NCI-H526 (cell line): ENCODE measurements at regions not wholly inside any gene's neighbourhood (a gene's known extent, or its start where the extent isn't known, plus 50 kb on each side); places are given as distances from the start of the nearest gene placed in this dataset.
A peak's percentile ranks its signal among the peaks of the same experiment; 100 is the strongest.

ENCODE experiments used
- DNase-seq, 2 experiments: peaks; one replicate each; lab custom pipeline; 2025; lab: John Stamatoyannopoulos, UW

- no peak for DNase-seq
Measured at GRCh38 chr1:38546636-38547035, 312.9 kb downstream of the RRAGC start.

DNA sequence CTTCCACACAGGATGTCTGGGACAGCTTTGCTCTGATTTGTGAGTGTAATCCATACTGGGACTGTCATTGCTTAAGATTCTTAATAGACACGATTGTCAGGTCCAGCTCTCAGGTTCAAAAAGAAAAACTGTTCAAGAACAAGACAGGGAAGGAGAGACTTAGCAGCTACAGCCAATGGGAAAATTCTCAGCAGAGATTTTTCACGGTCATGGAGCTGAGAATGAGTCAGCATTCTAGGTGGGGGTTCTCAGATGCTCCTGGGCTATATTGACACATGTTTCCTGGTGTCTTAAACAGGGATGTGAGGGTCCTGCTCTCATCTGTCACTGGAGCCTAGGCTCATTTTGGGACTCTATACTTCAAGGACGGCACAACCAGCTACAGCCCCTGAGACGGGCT, 318.3 kb downstream of the RRAGC start:
- no peak for DNase-seq

GRCh38 chr1:38539931-38540330, 319.6 kb downstream of the RRAGC start:
- DNase-seq = peak; percentile 42 to 58

- DNase-seq = peak in 1 of 2 experiments; percentile 52
Measured at GRCh38 chr1:38538834-38539233, 320.7 kb downstream of the RRAGC start.

GRCh38 chr1:38536089-38536488, 323.5 kb downstream of the RRAGC start:
- no peak for DNase-seq

- no peak for DNase-seq
Measured at GRCh38 chr1:38534473-38534823, 325.1 kb downstream of the RRAGC start.

GRCh38 chr1:38533772-38534472, 325.6 kb downstream of the RRAGC start:
- DNase-seq = no peak

GRCh38 chr1:38530957-38531356, 328.6 kb downstream of the RRAGC start:
- no peak for DNase-seq

DNA sequence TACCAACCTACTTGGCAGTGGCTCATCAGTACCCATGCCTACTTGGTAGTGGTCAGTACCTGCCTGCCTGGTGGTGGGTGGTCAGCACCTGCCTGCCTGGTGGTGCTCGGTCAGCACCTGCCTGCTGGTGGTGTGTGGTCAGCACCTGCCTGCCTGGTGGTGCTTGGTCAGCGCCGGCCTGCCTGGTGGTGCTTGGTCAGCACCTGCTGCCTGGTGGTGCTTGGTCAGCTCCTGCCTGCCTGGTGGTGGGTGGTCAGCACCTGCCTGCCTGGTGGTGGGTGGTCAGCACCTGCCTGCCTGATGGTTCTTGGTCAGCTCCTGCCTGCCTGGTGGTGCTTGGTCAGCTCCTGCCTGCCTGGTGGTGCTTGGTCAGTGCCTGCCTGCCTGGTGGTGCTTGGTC, 329.6 kb downstream of the RRAGC start:
- DNase-seq = no peak

DNA sequence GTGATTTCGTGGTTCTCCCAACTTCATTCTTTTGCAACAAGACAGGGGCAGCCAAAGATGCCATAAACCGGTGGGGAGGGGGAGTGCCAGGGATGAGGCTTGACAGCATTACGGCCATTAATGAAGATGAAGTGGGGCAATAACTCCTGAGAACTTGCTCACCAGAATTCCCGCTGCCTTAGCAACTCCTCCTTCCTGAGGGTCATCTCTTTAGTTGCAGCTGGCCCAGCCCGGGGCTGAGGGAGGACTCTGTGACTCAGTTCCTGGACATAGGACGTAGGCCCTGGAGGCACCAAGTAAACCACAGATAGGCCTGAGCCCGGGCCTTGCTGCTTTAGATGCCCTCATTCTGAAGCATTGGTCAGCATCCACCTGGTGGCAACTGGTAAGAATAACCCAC, 330.2 kb downstream of the RRAGC start:
- DNase-seq = no peak

- no peak for DNase-seq
Measured at GRCh38 chr1:38528623-38529022, 330.9 kb downstream of the RRAGC start.

- peak in 1 of 2 experiments; percentile 33 for DNase-seq
Measured at GRCh38 chr1:38527373-38527966, 332.1 kb downstream of the RRAGC start.

GRCh38 chr1:38526046-38526445, 333.5 kb downstream of the RRAGC start:
- no peak for DNase-seq

DNA sequence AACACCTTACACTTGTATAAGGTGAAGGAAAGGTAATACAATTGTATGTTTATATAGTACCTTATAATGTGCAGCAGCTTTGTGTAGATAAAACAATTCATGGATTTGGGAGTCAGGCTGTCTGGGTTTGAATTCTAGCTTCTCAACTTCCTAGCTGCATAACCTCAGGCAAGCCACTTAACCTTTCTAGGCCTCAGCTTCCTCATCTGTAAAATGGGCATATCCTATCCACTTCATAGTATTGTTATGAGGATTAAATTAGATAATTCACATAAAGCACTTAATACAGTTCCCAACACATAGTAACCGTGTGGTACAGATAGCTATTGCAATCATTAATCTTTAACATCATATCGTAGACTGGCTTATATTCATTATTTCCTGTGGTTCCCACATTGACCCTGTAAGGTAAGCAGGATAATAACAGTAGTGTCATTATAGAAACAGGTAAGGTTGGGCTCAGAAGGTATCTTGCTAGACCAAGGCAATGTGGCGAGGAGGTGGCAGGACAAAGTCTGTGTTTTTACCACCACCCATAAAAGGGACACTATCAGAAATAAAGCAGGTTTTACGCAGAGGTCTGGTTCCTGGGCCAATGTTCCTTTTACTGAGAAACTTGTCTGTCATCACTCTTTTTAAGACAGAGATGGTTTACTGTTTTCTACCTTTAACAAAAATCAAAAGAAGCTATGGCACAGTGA, 334.1 kb downstream of the RRAGC start:
- no peak for DNase-seq

DNA sequence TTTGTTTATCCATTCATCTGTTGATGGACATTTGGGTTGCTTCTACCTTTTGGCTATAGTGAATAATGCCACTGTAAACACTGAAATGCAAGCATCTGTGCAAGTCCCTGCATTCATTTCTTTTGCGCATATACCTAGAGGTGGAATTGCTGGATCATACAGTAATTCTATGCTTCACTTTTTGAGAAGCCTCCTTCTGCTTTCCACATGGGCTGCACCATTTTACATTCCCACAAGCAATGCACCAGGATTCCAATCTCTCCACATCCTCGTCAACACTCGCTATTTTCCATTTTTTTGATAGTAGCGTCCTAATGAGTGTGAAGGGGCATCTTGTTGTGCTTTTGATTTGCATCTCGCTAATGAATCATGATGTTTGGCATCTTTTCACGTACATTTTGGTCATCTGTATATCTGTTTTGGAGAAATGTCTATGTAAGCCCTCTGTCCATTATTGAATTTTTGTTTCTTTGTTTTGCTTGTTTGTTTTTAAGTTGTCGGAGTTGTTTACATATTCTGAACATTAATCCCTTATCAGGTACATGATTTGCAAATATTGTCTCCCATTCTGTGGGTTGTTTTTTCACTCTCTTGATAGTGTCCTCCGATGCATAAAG, 335.4 kb downstream of the RRAGC start:
- no peak for DNase-seq

DNA sequence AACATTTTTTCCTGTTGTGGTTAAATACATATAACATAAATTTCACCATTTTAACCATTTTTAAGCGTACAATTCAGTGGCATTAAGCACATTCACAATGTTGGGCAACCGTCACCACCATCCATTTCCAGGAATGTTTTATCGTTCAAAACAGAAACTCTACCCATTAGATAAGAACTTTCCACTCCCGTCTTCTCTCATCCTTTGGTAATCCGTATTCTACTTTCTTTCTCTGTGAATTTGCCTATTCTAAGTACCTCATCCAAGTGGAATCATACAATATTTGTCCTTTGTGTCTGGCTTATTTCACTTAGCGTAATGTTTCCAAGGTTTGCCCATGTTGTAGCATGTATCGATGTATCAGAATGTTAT, 336.0 kb downstream of the RRAGC start:
- DNase-seq = no peak

GRCh38 chr1:38522915-38523567, 336.5 kb downstream of the RRAGC start:
- DNase-seq = no peak

GRCh38 chr1:38516560-38516959, 343.0 kb downstream of the RRAGC start:
- no peak for DNase-seq

- peak in 1 of 2 experiments; percentile 45 for DNase-seq
Measured at GRCh38 chr1:38512789-38513188, 346.8 kb downstream of the RRAGC start.

DNA sequence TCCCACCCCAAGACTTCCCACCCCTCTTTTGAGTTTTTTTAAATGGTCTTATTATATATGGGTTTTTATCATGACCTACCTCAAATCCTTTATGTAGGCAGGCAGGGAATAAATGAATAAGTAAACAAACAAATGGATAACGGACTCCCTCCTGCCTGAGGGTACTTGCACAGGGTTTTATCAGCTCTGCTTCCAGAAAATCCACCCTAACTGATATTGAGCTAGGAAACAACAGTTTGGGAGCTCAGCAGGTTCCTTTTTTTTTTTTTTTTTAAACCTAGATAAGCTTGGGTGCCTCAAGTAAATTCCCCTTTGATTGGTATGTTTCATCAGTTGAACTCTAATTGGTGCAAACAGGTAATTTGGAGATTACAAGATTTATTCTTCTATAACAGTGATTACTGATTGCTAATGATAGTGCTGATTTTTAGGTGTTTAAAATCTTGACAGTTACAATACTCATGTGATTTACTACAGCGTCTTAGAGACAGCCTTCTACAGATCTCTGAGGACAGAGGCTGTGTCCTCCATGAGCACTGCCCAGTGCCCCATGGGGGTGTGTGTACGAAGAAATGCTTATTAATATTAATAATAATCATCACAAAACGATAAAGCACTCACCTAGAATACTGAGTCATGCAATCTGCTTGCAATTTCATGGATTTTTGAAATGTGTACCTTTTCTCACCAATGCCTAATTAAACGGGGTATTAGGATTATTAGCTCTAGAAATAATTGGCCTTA, 347.4 kb downstream of the RRAGC start:
- DNase-seq = peak in 1 of 2 experiments; percentile 7

- peak; percentile 79 to 90 for DNase-seq
Measured at GRCh38 chr1:38508232-38508631, 351.3 kb downstream of the RRAGC start.

- DNase-seq = peak in 1 of 2 experiments; percentile 22
Measured at GRCh38 chr1:38507563-38507962, 352.0 kb downstream of the RRAGC start.
